A673 (cell line): ENCODE measurements at regions not wholly inside any gene's neighbourhood (a gene's known extent, or its start where the extent isn't known, plus 50 kb on each side); places are given as distances from the start of the nearest gene placed in this dataset.

Experiments
- BruUV-seq: library from RNA; stranded (reverse); fragments of 400-500 nt; replicated peaks from 2 replicates; lab custom pipeline; 2021; lab: Mats Ljungman, UMichigan
- CTCF ChIA-PET: fragments of 300-600 bp; sonication (Branson Sonifier 250); formaldehyde crosslinking; loops from one replicate; lab custom pipeline; 2022; ENCODE audit warnings: antibody characterized with exemption; lab: Charles Lee
- POLR2A ChIA-PET: fragments of 300-600 bp; sonication (Branson Sonifier 250); formaldehyde crosslinking; loops from one replicate; lab custom pipeline; 2022; ENCODE audit warnings: antibody characterized with exemption; ENCODE audit not compliant: low non-redundant PET; lab: Charles Lee
- DNase-seq: peaks from one replicate; pipeline ENCODE4 v3.0.0-alpha.2; 2015; ENCODE audit warnings: low spot score
- H3K27ac ChIP-seq: fragments of 200-600 bp; sonication (generic); 2 replicates; pipeline ENCODE4 v1.5.1; 2016; ENCODE audit warnings: mixed run types, low read depth, mild to moderate bottlenecking, mixed read lengths, antibody characterized with exemption, low read length; ENCODE audit not compliant: poor library complexity, severe bottlenecking
- H3K27me3 ChIP-seq: fragments of 200-600 bp; sonication (generic); replicated peaks from 2 replicates; pipeline ENCODE4 v1.6.1; 2017; ENCODE audit warnings: mixed run types, low read depth, mild to moderate bottlenecking, mixed read lengths, antibody characterized with exemption, low read length; ENCODE audit not compliant: insufficient read depth, poor library complexity
- H3K36me3 ChIP-seq: fragments of 200-600 bp; sonication (generic); 2 replicates; pipeline ENCODE4 v1.6.1; 2016; ENCODE audit warnings: mixed run types, mild to moderate bottlenecking, mixed read lengths, antibody characterized with exemption, low read length; ENCODE audit not compliant: insufficient read depth, poor library complexity, severe bottlenecking
- H3K4me1 ChIP-seq: fragments of 200-600 bp; sonication (generic); 2 replicates; pipeline ENCODE4 v1.6.1; 2017; ENCODE audit warnings: mixed run types, mild to moderate bottlenecking, mixed read lengths, antibody characterized with exemption, low read length; ENCODE audit not compliant: insufficient read depth, poor library complexity, severe bottlenecking
- H3K4me3 ChIP-seq: fragments of 200-600 bp; sonication (generic); 2 replicates; pipeline ENCODE4 v1.5.1; 2016; ENCODE audit warnings: low read depth, mixed run types, mild to moderate bottlenecking, mixed read lengths, low read length; ENCODE audit not compliant: poor library complexity, severe bottlenecking
- H3K9me3 ChIP-seq: fragments of 200-600 bp; sonication (generic); 2 replicates; pipeline ENCODE4 v1.6.1; 2016; ENCODE audit warnings: mixed run types, low read depth, mild to moderate bottlenecking, mixed read lengths, antibody characterized with exemption, low read length; ENCODE audit not compliant: poor library complexity, severe bottlenecking
- EZH2 ChIP-seq: fragments of 200-600 bp; sonication (generic); IDR thresholded peaks from 2 replicates; pipeline ENCODE4 v1.6.1; 2017; ENCODE audit warnings: borderline replicate concordance, low read depth, mild to moderate bottlenecking, mixed read lengths, antibody characterized with exemption, low read length; ENCODE audit not compliant: poor library complexity, severe bottlenecking
- intact Hi-C: fragments of 100-400 bp; cut with micrococcal nuclease; formaldehyde crosslinking; loops from one replicate; pipeline ENCODE4 v1.10.0; 2022; ENCODE audit not compliant: unreplicated experiment
- TF ChIP-seq, protein P1 (sequence below): fragments of 300-800, 200-600 bp; sonication (generic); conservative IDR thresholded peaks from 2 replicates; pipeline ENCODE4 v1.5.1; 2017; ENCODE audit warnings: low read depth, mild to moderate bottlenecking, antibody characterized with exemption, low read length, moderate library complexity, mixed read lengths

GRCh38 chr12:77642246-77642645, 188.4 kb upstream of the NAV3 start:
- Histone ChIP-seq H3K9me3 (no peaks in the 10 kb centered on the region), H3K36me3 (no peaks in the 10 kb centered on the region), H3K4me3 (no peak overlapping the region), H3K27ac (no peak overlapping the region), H3K4me1 (no peaks in the 10 kb centered on the region), H3K27me3 (no peaks in the 10 kb centered on the region)
- TF ChIP-seq, protein P1, sequence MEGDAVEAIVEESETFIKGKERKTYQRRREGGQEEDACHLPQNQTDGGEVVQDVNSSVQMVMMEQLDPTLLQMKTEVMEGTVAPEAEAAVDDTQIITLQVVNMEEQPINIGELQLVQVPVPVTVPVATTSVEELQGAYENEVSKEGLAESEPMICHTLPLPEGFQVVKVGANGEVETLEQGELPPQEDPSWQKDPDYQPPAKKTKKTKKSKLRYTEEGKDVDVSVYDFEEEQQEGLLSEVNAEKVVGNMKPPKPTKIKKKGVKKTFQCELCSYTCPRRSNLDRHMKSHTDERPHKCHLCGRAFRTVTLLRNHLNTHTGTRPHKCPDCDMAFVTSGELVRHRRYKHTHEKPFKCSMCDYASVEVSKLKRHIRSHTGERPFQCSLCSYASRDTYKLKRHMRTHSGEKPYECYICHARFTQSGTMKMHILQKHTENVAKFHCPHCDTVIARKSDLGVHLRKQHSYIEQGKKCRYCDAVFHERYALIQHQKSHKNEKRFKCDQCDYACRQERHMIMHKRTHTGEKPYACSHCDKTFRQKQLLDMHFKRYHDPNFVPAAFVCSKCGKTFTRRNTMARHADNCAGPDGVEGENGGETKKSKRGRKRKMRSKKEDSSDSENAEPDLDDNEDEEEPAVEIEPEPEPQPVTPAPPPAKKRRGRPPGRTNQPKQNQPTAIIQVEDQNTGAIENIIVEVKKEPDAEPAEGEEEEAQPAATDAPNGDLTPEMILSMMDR, result no peak
- TF ChIP-seq EZH2, result no peak
- intact Hi-C loops, result no loop called here
- POLR2A ChIA-PET, result no interaction called here
- BruUV-seq, result no TSS peak
- no peak for DNase-seq
- CTCF ChIA-PET, result no interaction called here

DNA sequence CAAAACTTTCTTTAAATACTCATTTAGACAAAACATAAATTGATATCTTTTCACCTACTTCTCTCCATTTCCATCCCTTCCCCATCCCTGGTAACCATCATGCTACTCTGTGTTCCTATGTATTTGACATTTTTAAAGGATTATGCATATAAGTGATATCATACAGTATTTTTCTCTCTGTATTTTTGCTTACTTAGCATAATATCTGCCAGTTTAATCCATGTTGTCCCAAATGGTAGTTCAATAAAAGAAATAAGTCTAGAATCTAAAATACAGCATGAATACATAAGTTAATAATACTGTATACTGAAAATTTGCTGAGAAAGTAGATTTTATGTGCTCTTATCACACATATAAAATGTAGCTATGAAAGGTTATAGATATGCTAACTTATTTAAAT, 190.3 kb upstream of the NAV3 start:
- H3K9me3 ChIP-seq, result no peaks in the 10 kb centered on the region
- H3K27ac ChIP-seq, result no peak overlapping the region
- H3K36me3 ChIP-seq, result no peaks in the 10 kb centered on the region
- ChIA-PET CTCF (no interaction called here), POLR2A (no interaction called here)
- TF ChIP-seq, protein P1, result no peak
- TF ChIP-seq EZH2, result no peak
- H3K27me3 ChIP-seq, result no peaks in the 10 kb centered on the region
- BruUV-seq, result no TSS peak
- DNase-seq, result no peak
- no peaks in the 10 kb centered on the region for H3K4me1 ChIP-seq
- H3K4me3 ChIP-seq, result no peak overlapping the region
- intact Hi-C loops, result no loop called here

DNA sequence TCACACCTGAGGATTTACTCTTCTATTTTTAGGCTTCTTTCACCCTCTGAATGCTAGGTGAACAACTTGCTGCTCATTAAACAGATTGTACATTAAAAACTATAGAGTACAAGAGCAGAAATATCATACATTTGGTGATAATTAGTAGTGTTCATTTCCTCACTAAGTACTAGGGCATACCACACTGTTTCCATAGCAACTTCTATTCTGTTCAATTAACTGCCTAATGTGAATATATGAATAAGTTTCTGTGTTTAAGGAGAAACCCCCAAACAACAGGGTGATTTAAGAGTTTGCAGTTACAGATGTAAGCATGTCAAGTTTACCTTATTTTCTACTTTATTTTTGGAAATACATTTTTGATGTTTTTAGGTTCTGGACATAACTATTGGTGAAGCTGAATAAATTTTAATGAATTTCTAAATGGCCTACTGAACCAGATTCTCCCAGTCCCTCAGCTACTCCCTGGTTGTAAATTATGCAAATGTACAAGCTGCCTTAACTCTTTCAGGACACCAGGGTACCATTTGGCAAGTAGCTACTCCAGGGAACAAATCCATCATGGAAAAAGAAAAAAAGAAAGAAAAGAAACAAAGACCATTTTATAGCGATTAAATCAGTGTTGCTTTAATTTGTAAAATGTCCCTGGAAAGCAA, 199.8 kb upstream of the NAV3 start:
- ChIA-PET POLR2A (no interaction called here), CTCF (no interaction called here)

More for the DNA sequence above, 199.8 kb upstream of the NAV3 start:
- H3K9me3 ChIP-seq, result no peaks in the 10 kb centered on the region
- no peak overlapping the region for H3K27ac ChIP-seq
- no peaks in the 10 kb centered on the region for H3K36me3 ChIP-seq
- no TSS peak for BruUV-seq
- no peaks in the 10 kb centered on the region for H3K4me1 ChIP-seq
- TF ChIP-seq EZH2, result no peak
- TF ChIP-seq, protein P1, result no peak
- no peak overlapping the region for H3K4me3 ChIP-seq
- DNase-seq, result no peak
- intact Hi-C loops, result no loop called here
- H3K27me3 ChIP-seq, result no peaks in the 10 kb centered on the region
